GM12878 (cell line): ENCODE measurements at regions not wholly inside any gene's neighbourhood (a gene's known extent, or its start where the extent isn't known, plus 50 kb on each side); places are given as distances from the start of the nearest gene placed in this dataset.

Experiments
- ATAC-seq: fragments of 200-7000 bp; cut with Tn5 transposase; 3 replicates; pipeline ENCODE4 v1.9.1; 2020; ENCODE audit warnings: mild to moderate bottlenecking, moderate library complexity
- BruUV-seq: library from RNA; stranded (reverse); fragments of 400-500 nt; replicated peaks from 2 replicates; lab custom pipeline; 2021; lab: Mats Ljungman, UMichigan
- CTCF ChIA-PET: fragments of 300-600 bp; sonication (Branson Sonifier 250); formaldehyde crosslinking; extraction: SDS; loops from one replicate; lab custom pipeline; 2021; ENCODE audit warnings: inconsistent platforms; lab: Yijun Ruan, JAX
- POLR2A ChIA-PET: fragments of 350-600 bp; formaldehyde crosslinking; extraction: SDS; loops from one replicate; lab custom pipeline; 2021; ENCODE audit warnings: inconsistent platforms; lab: Charles Lee
- RAD21 ChIA-PET: fragments of 300-600 bp; sonication (Branson Sonifier 250); formaldehyde crosslinking; loops from one replicate; lab custom pipeline; 2023; ENCODE audit warnings: antibody characterized with exemption; ENCODE audit not compliant: unreplicated experiment; lab: Charles Lee
- SMC1A ChIA-PET: fragments of 300-600 bp; sonication (Branson Sonifier 250); formaldehyde crosslinking; loops from one replicate; lab custom pipeline; 2023; ENCODE audit not compliant: unreplicated experiment, uncharacterized antibody; lab: Charles Lee
- DNase-seq: peaks from one replicate; pipeline ENCODE4 v3.0.0-alpha.2; 2011; ENCODE audit warnings: low read depth, low spot score
- FAIRE-seq: peaks from 3 replicates; lab custom pipeline; 2011; peaks lifted over from hg19 to GRCh38; lab: Jason Lieb, UNC
- H2AFZ ChIP-seq: 2 replicates; pipeline ENCODE4 v1.6.0; 2011; ENCODE audit warnings: low read depth, low read length, control low read depth; ENCODE audit not compliant: control insufficient read depth
- H3K27ac ChIP-seq: 2 replicates; pipeline ENCODE4 v1.5.1; 2011; ENCODE audit warnings: control low read depth; ENCODE audit not compliant: control insufficient read depth, insufficient read depth
- H3K27me3 ChIP-seq, 2 experiments: replicated peaks in 1 of 2; 2 replicates each; pipeline versions ENCODE4 v1.6.0 to v1.6.1; 2011; ENCODE audit warnings: low read length in 1 of 2; ENCODE audit not compliant: control insufficient read depth in 2 of 2, insufficient read depth in 2 of 2
- H3K36me3 ChIP-seq, 2 experiments: 2 replicates each; pipeline ENCODE4 v1.5.1; 2011; ENCODE audit warnings: low read length in 1 of 2; ENCODE audit not compliant: control insufficient read depth in 2 of 2, insufficient read depth in 2 of 2
- H3K4me1 ChIP-seq: 2 replicates; pipeline ENCODE4 v1.6.1; 2011; ENCODE audit warnings: mild to moderate bottlenecking, low read length, moderate library complexity, mixed read lengths; ENCODE audit not compliant: control insufficient read depth, insufficient read depth
- H3K4me2 ChIP-seq: 2 replicates; pipeline ENCODE4 v1.6.0; 2011; ENCODE audit warnings: control low read depth; ENCODE audit not compliant: control insufficient read depth, insufficient read depth
- H3K4me3 ChIP-seq: fragments of 200-600 bp; sonication (generic); 2 replicates; pipeline ENCODE4 v1.5.1; 2016
- H3K79me2 ChIP-seq: 2 replicates; pipeline ENCODE4 v1.6.0; 2011; ENCODE audit warnings: low read length; ENCODE audit not compliant: control insufficient read depth, insufficient read depth
- H3K9ac ChIP-seq: 2 replicates; pipeline ENCODE4 v1.8.0; 2011; ENCODE audit warnings: low read length, control low read depth, mixed read lengths; ENCODE audit not compliant: control insufficient read depth, insufficient read depth
- H3K9me3 ChIP-seq: replicated peaks from 3 replicates; pipeline ENCODE4 v1.5.1; 2011; ENCODE audit warnings: mild to moderate bottlenecking, low read length; ENCODE audit not compliant: control insufficient read depth, insufficient read depth
- H4K20me1 ChIP-seq: 2 replicates; pipeline ENCODE4 v1.6.0; 2011; ENCODE audit not compliant: control insufficient read depth, insufficient read depth
- BACH1 ChIP-seq: fragments of 450-650 bp; IDR thresholded peaks from 2 replicates; pipeline ENCODE4 v1.6.1; 2017; ENCODE audit warnings: mild to moderate bottlenecking, borderline replicate concordance
- CHD1 ChIP-seq: IDR thresholded peaks from 2 replicates; pipeline ENCODE4 v1.6.1; 2012; ENCODE audit warnings: low read depth, low read length, improper control_type of control experiment
- CREB1 ChIP-seq: IDR thresholded peaks from 2 replicates; pipeline ENCODE4 v1.6.1; 2012; ENCODE audit warnings: low read depth, mild to moderate bottlenecking, inconsistent platforms
- IRF3 ChIP-seq: fragments of 450-650 bp; IDR thresholded peaks from 2 replicates; pipeline ENCODE4 v1.6.1; 2014; ENCODE audit warnings: mild to moderate bottlenecking
- IRF4 ChIP-seq: IDR thresholded peaks from 2 replicates; pipeline ENCODE4 v1.6.1; 2011; ENCODE audit warnings: low read depth, low read length
- NRF1 ChIP-seq: conservative IDR thresholded peaks from 2 replicates; pipeline ENCODE4 v1.6.1; 2011; ENCODE audit warnings: mild to moderate bottlenecking, low read depth, low read length, improper control_type of control experiment
- PBX3 ChIP-seq: IDR thresholded peaks from 2 replicates; pipeline ENCODE4 v1.6.1; 2011; ENCODE audit warnings: mild to moderate bottlenecking, low read depth, low read length, moderate library complexity; ENCODE audit not compliant: insufficient replicate concordance
- POLR2AphosphoS2 ChIP-seq: IDR thresholded peaks from 2 replicates; pipeline ENCODE4 v1.6.1; 2011; ENCODE audit warnings: low read depth, mild to moderate bottlenecking, low read length, improper control_type of control experiment, moderate library complexity
- RUNX3 ChIP-seq: IDR thresholded peaks from 2 replicates; pipeline ENCODE4 v1.6.1; 2012; ENCODE audit warnings: low read length, inconsistent platforms
- SRF ChIP-seq, 2 experiments: IDR thresholded peaks; 2 replicates each; pipeline ENCODE4 v1.6.1; 2011; ENCODE audit warnings: low read depth in 2 of 2, low read length in 2 of 2, mild to moderate bottlenecking in 1 of 2, moderate library complexity in 1 of 2
- ZNF622 ChIP-seq: fragments of 450-650 bp; IDR thresholded peaks from 2 replicates; pipeline ENCODE4 v1.6.1; 2017; ENCODE audit warnings: mild to moderate bottlenecking, inconsistent platforms
- WGBS: methylation state at CpG from one replicate; pipeline ENCODE4 v1.1.6; 2016; ENCODE audit warnings: low lambda C conversion rate; ENCODE audit not compliant: insufficient replicate concordance, insufficient coverage; ENCODE audit errors: missing lambda C conversion rate; 5-methylcytosine and 5-hydroxymethylcytosine counted together
- in situ Hi-C: fragments of 300-500 bp; cut with MboI; formaldehyde crosslinking; loops from 9 replicates; pipeline ENCODE4 v1.14.3; 2018; ENCODE audit warnings: mixed read lengths
- intact Hi-C: fragments of 100-400 bp; cut with micrococcal nuclease; formaldehyde crosslinking; loops from one replicate; pipeline ENCODE4 v1.14.2; 2022; ENCODE audit not compliant: unreplicated experiment

GRCh38 chr18:3328532-3328931 is 66.6 kb downstream of the MYL12B start:
- ChIA-PET SMC1A (interaction anchor here (0.6 to 1.2 kb wide), 3 partner anchors 12 to 363 kb away, joined by 3 read pairs; no protein-coding TSS in a partner anchor), POLR2A (interaction anchor here (0.6 kb wide), 1 partner anchor 23 kb away, joined by 6 read pairs; no protein-coding TSS in a partner anchor), RAD21 (interaction anchor here (0.8 kb wide), 1 partner anchor 156 kb away, joined by 3 read pairs; no protein-coding TSS in a partner anchor), CTCF (interaction anchor here (1.1 to 2.1 kb wide), 3 partner anchors 11 to 126 kb away, joined by 3 to 6 read pairs (median 5); no protein-coding TSS in a partner anchor)
- no peaks in the 10 kb centered on the region for H3K9me3 ChIP-seq
- H4K20me1 ChIP-seq, result no peaks in the 10 kb centered on the region
- 84% methylated on average over 1 of the region's 1 CpG for WGBS
- no peak overlapping the region for H2AFZ ChIP-seq
- H3K27ac ChIP-seq, result no peak overlapping the region
- H3K9ac ChIP-seq, result no peak overlapping the region
- peaks cover 7% of the 10 kb centered on the region for H3K4me1 ChIP-seq
- no peak overlapping the region for H3K4me3 ChIP-seq
- in situ Hi-C loops (no loop called here), intact Hi-C loops (no loop called here)
- DNase-seq (no peak), ATAC-seq (no peak), FAIRE-seq (no peak)
- no TSS peak for BruUV-seq
- H3K27me3 ChIP-seq, result no peaks in the 10 kb centered on the region; a peak in 1 of 4 replicates
- TF ChIP-seq PBX3 (no peak), IRF3 (no peak), CREB1 (no peak), RUNX3 (no peak), SRF (IDR thresholded peaks at IDR 0.05; ENCODE audit: low read depth in 2 of 2, low read length in 2 of 2) (no peak), BACH1 (no peak), CHD1 (no peak), ZNF622 (no peak), POLR2AphosphoS2 (no peak), NRF1 (no peak), IRF4 (no peak)
- no peaks in the 10 kb centered on the region for H3K36me3 ChIP-seq
- no peaks in the 10 kb centered on the region for H3K79me2 ChIP-seq
- no peak overlapping the region for H3K4me2 ChIP-seq
